Colon (tissue), 2 donors: ENCODE measurements at regions not wholly inside any gene's neighbourhood (a gene's known extent, or its start where the extent isn't known, plus 50 kb on each side); places are given as distances from the start of the nearest gene placed in this dataset.

Experiments used
- FAIRE-seq: peaks from 2 replicates; lab custom pipeline; 2012; peaks lifted over from hg19 to GRCh38; lab: Jason Lieb, UNC
- donor health status: control.
- donor health status: control.

DNA sequence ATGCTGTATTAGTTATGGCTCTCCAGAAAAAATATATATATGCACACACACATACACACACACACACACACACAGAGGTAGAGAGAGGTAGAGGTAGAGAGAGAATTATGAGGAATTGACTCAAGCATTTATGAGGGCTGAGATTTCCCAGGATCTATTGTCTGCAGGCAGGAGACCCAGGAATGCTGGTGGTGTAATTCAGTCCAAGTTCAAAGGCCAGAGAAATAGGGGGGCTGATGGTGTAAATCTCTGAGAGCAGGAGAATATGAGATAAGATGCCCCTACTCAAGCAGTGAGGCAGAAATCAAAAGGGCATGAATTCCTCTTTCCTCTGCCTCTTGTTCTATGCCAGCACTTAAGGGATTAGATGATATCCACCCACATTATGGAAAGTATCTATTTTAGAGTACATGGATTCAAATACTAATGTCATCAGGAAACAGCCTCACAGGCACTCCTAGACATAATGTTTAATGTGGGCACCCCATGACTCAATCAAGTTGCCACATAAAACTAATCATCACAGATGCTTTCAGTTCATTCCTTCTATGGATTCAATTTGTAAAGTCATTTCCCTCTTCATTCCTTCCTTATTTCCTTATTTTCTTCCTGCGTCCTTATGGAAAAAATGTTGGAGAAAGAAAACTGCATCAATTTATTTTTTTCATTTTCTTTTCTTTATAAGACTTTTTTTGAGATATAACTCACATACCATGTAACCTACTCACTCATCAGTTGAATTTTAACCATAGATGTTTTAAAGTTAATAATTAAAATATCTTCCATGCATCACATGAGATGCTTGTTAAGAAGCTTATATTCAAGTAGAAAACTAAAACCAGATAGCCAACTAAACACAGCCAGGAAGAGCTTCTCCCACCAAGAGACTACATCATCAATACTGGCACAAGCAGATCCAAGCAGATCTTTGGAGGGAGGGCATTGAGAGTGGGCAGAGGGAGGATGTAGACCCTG is 406.2 kb downstream of the MBD2 start:
- FAIRE-seq, result no peak

DNA sequence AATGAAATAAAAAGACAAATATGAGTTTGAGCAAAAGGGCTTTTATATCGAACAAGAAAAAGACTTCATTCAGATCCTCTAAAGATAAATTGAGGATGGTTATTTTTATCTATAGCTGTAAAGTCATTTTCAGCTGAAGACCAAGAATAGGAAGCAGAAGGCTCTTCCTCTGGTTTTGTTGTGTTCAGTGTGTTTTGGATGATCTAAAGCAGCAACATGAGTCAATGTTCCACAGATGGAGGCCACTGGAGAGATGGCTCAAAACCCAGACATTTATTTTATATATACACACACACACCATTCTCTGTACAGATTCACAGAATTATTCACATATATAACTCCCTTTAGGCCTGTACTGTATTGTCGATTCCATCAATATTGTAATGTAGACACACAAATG is 424.3 kb downstream of the MBD2 start:
- FAIRE-seq, result no peak

DNA sequence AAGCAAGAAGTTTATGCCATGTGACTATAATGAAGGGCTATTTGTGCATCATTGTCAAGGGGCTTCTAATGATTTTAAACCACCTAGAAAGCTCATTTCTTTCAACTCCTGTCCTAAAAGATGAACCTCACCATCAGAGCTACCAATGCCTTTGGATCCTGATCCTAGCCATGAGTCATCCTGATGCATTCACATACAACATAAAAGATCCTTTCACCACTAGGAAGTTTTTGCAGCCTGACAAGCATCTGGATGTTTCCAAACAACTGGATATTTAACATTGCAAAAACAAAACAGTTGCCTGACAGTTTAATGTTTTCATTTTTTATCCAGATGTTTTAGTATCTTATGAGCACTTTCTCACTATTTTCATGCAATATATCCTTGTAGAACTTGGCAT is 425.3 kb downstream of the MBD2 start:
- no peak for FAIRE-seq

- FAIRE-seq, result no peak
Observed at GRCh38 chr18:53798516-53798915, 426.0 kb downstream of the MBD2 start.

DNA sequence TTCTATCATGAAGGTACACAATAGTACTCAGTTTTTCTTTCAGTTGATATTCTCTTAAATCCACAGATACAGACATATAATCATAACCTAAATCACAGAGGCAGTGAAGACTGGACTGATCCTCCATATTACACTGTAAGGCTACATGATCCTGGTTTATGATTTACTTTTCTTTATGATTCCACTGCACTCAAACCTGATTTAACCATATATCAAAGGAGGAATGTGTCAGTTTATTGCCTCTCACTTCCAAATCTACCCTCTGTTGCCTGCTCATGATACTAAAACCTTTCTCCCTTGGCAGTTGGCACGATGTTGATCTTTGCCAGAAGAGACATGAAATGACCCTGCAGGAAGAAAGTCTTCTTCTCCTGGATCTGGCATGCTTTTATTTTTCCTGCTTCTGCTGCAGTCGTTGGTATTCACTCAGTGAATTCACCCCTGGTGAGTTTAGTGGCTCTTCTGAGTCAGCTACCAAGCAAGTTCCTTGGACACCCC is 426.4 kb downstream of the MBD2 start:
- peak; percentile 21 for FAIRE-seq

- FAIRE-seq, result no peak
Observed at GRCh38 chr18:53796040-53796729, 428.3 kb downstream of the MBD2 start.

DNA sequence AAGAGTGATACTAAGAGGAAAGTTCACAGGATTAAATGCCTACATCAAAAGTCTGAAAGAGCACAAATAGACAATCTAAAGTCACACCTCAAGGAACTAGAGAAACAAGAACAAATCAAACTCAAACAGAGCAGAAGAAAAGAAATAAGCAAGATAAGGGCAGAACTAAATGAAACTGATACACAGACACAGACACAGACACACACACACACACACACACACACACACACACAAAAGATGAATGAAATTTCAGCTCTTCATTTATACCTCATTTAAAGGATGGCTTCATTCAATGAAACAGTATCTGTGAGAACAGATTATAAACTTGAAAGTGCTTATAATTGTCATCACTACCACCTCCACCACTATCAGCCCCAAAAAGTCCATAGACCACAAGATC is 428.9 kb downstream of the MBD2 start:
- FAIRE-seq, result no peak

DNA sequence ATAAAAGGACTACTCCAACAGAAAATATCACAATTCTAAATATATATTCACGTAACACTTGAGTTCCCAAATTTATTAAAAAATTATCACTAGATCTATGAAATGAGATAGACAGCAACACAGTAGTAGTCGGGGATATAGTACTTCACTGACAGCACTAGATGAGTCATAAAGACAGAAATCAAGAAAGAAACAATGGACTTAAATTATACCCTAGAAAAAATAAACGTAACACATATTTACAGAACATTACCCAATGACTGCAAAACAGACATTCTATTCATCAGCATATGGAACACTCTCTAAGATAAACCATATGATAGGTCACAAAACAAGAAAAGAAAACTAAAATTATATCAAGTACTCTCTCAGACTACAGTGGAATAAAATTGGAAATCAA is 429.4 kb downstream of the MBD2 start:
- FAIRE-seq, result no peak

DNA sequence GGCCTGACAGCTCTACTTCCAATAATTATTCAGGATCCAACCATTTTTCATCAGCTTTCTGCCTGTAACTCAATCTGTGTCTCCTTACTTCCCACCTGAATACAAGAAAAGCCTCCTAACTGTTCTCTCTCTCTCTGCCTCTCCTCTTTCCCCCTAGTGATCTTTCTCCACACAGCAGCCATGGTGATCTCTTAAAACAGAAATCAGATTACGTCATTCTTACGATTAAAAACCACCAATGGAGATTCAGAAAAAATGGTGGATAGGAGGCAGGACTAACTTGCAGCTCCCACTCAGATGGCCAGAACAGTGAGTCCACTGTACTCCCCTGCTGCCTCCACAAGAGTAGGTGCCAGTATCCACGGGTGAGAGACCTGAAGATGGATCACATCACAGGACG is 431.7 kb downstream of the MBD2 start:
- FAIRE-seq, result no peak

- no peak for FAIRE-seq
Observed at GRCh38 chr18:53790786-53791185, 433.7 kb downstream of the MBD2 start.

- FAIRE-seq, result peak; percentile 21
Observed at GRCh38 chr18:53789376-53790247, 434.9 kb downstream of the MBD2 start.

GRCh38 chr18:53785811-53786210 is 438.7 kb downstream of the MBD2 start:
- no peak for FAIRE-seq

GRCh38 chr18:53784253-53784652 is 440.2 kb downstream of the MBD2 start:
- no peak for FAIRE-seq

DNA sequence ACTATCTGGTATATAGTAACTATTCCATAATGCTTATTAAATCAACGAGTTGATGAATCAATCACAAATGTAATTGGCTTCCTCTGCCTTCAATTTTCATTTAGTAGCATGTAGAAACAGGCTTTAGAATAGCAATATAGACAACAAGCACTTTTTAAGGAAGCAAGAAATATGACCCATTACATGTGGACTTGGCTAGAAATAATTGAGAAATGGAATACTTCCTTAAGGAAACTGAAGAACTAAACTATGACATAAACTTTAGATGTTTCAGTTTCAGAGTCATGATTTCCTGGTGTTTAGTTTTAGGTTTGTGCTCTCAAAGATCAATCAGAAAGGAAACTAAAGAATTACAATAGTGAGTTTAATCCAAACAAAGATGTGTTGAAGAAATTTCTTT is 443.8 kb downstream of the MBD2 start:
- FAIRE-seq, result no peak

DNA sequence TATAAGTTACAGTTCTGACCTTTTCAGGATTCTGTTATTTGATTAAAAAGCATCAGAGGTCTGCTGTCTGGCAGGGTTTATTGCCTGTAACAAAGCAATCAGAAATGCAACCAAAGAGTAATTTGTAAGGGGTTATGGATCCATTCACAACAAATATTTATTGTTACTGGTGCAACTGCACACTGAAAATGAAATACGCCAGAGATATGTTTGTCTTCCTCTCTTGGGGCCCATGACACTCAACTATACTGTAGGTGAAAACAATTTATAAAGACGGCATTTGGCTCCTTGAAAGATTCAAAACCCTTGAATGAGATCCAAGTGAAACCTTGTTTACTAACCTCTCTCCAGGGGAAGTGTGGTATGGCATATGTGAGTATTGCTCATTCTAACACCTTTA is 452.2 kb downstream of the MBD2 start:
- no peak for FAIRE-seq

- FAIRE-seq, result no peak
Observed at GRCh38 chr18:53771664-53772063, 452.8 kb downstream of the MBD2 start.

- peak; percentile 33 for FAIRE-seq
Observed at GRCh38 chr18:53765211-53765610, 459.3 kb downstream of the MBD2 start.

DNA sequence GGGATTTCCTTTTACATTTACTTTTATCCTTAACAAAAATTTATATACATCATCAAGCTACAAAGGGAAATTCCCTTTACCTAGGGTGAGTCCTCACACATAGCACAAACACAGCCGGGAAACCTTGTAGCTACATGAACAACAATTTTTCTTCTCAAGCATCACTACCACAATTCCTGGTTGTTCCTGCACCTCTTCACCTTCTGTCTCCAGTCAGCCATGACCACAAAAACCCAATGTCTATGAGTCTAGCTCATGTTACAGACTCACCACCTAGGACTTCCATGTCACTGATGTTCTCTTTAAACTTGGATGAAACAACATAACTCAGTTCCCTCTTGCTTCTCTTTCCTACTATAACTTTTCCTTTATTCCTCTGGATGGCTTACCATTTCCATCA is 460.4 kb downstream of the MBD2 start:
- no peak for FAIRE-seq

GRCh38 chr18:53757328-53757727 is 467.1 kb downstream of the MBD2 start:
- no peak for FAIRE-seq

GRCh38 chr18:53756610-53756972 is 467.9 kb downstream of the MBD2 start:
- no peak for FAIRE-seq

GRCh38 chr18:53755914-53756609 is 468.4 kb downstream of the MBD2 start:
- FAIRE-seq, result no peak

DNA sequence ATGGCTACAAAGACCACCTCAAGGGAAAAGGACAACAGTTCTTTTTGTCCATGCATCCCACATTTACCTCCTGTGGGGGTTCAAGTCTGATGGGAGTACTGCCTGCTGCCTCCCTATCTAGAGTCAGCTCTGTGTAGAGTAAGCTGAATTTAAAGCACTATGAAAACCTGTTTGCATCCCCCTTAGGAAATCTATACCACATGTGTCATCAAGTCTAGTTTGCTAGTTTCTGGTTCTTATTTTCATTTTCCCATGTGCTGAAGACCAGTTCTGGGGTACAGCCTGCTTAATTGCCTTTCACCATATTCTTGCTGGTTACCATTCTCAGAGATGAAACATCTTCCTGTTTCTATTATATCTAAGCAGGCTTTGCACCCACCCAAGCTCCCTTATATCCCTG is 470.3 kb downstream of the MBD2 start:
- FAIRE-seq, result no peak
